ENCODE measurements at regions not wholly inside any gene's neighbourhood (a gene's known extent, or its start where the extent isn't known, plus 50 kb on each side); places are given as distances from the start of the nearest gene placed in this dataset.

GRCh38 chr12:91316161-91316906, 133.7 kb upstream of the DCN start:
- DNase-seq (ENCODE audit: low read depth in 3 of 3), result no peak

DNA sequence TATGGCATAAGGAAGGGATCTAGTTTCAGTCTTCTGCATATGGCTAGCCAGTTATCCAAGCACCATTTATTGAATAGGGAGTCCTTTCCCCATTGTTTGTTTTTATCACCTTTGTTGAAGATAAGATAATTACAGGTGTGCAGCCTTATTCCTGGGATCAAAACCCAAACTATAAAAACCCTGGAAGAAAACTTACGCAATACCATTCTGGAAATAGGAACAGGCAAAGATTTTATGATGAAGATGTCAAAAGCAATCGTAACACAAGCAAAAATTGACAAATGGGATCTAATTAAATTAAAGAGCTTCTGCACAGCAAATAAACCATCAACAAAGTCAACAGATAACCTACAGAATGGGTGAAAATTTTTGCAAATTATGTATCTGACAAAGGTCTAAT, 128.5 kb upstream of the DCN start:
- no peak for DNase-seq (ENCODE audit: low read depth in 3 of 3)

DNA sequence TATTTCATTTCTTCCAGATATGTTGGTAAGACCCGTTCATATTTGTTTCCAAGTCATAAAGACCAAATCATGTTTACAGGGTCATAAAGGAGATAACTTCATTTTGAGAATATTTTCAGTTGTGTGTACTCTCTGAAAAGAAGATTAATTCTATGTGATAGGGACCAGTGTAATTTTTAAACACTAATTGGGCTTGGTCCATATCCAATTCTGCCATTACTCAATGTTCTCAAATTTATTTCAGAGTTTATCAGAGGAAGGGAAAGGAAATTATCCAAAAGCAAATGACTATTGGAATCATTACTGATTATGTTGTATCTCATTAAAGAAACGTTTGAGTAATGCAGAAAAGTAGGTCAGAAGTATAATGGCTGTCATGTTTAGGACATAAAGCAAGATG, 126.8 kb upstream of the DCN start:
- DNase-seq (ENCODE audit: low read depth in 3 of 3), result no peak

DNA sequence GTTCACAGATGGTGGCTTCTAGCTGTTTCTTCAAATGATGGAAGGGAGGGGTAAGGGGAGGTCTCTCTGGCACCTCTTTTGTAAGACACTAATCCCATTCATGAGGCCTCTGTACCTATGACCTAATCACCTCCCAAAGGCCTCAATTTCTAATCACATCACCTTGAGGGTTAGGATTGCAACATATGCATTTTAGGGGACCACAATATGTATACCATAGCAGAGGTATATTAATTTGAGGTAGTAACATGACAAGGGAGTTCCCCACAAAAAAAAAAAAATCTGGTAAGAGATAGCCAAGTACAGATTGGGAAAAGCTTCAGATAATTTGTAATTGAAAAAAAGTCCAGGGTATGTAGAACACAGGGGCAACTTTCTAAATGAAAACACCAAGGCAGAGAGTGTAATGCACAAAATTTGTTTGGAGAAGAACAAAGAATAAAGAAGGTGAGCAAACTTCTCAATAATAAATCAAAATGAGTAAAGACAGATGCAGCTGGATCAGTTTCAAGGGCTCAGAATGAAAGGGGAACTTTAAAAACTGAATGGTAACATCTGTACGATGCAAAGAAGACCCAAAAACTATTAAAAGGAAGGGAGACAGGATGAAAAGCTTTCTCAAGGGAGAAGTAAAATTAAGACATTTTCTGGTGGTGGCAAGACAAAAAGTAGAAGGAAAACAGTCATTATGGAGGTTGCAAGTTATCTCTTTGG, 125.5 kb upstream of the DCN start:
- no peak for DNase-seq (ENCODE audit: low read depth in 3 of 3)

DNA sequence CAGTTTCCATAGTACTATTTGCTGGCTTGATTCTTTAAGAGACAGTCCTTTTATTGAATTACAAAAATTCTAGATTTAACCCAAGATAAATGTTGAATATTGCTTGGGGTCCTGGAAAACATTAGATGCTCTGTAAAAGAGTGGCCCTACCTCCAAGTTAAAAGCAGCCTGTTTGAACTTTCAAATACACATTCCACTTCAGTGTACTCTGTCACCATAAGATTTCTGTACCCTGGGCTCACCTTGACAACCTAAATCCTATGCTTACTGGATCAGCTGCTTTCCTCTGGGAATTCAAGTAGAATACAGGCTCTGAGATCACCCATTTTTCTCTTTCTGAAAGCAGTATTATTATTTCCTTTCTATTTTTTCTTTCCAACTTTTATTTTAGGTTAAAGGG, 107.7 kb upstream of the DCN start:
- no peak for DNase-seq (ENCODE audit: low read depth in 3 of 3)

DNA sequence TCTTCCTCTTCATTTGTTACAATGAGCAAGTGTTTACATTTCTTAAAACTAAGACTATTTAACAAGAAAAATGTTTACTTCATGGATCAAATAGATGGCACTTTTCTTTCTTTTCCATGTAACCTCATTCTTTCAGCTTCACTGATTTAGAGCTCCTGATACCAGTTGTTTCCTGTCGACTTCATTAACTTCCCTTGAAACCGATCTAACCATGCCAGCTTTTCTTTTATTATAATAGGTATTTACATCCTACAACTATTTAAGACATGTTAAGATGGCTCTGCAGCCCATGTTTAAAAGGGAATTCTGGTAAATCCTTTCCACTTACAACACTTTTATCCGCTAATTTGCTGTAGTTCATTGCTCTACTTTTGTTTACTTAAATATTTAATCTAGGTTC, 107.3 kb upstream of the DCN start:
- no peak for DNase-seq (ENCODE audit: low read depth in 3 of 3)

- no peak for DNase-seq (ENCODE audit: low read depth in 3 of 3)
Measured at GRCh38 chr12:91289072-91289471, 106.5 kb upstream of the DCN start.

DNA sequence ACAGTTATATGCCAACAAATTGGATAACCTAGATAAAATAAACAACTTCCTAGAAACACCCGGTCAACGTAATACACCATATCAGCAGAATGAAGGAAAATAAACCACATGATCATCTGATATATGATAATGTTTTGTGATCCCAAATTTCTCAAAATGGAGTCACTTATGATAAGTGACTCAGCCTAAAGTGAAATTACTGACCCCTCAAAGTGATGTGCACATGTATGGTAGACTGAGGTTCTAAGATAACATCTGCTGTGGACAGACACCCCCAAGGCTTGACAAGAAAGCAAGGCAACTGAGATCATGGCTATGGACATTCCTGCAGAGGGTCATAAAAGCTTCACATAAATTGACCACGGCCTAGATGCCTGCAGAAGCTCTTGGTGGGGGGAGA, 105.1 kb upstream of the DCN start:
- DNase-seq (ENCODE audit: low read depth in 3 of 3), result no peak

DNA sequence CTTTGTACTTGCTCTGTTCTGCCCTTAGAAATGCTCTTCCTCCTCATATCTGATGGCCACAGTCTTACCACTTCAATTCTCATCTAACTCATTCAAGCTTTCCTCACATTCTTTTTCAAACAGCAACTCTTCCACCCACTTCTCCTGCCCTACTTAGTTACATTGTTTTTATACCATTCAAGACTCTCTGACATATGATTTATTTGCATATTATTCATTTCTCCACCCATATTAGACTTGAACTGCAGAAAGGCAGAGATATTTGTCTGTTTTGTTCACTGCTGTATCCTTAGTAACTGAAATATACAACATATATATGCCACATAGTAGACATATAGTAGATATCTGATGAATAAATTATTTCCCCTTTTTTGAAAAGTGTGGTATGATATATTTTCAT, 95.5 kb upstream of the DCN start:
- no peak for DNase-seq (ENCODE audit: low read depth in 3 of 3)

DNA sequence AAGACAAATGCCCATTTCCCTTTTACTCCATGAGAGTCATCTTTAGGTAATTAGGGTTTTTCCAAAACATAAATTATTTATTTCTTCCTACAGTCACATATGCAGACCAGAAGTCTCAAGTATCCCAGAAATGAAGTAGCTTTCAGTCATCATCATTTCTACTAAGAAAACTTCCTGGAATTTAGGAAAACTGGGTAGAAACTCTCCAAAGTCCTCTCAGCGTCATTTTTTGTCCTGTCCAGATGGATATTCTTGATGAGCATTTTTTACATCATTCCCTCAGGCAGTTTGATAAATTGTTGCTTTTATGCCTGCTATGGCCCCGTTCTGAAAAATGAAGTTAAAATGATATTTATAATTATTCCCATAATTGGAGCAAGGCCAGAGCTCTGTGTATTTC, 93.9 kb upstream of the DCN start:
- no peak for DNase-seq (ENCODE audit: low read depth in 3 of 3)

GRCh38 chr12:91275321-91275720, 92.7 kb upstream of the DCN start:
- no peak for DNase-seq (ENCODE audit: low read depth in 3 of 3)

- no peak for DNase-seq (ENCODE audit: low read depth in 3 of 3)
Measured at GRCh38 chr12:91274916-91275315, 92.3 kb upstream of the DCN start.

DNA sequence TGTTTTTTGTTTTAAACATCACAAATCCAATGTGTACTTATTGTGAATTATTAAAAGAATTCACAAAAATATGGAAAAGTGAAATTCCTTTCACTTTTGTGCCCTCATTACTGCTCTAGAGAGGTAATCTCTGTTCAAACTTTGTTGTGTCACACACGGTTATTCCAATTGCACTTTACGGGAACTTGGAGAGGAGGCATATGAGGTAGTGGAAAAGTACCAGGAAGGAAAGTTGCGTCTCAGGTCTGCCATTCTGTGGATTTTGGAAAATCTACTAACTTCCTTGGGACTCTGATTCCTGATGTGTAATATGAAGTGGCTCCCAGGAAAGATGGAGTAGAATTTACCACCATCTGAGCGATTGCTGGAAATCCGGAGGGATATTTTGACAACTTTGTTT, 90.9 kb upstream of the DCN start:
- DNase-seq (ENCODE audit: low read depth in 3 of 3), result no peak

DNA sequence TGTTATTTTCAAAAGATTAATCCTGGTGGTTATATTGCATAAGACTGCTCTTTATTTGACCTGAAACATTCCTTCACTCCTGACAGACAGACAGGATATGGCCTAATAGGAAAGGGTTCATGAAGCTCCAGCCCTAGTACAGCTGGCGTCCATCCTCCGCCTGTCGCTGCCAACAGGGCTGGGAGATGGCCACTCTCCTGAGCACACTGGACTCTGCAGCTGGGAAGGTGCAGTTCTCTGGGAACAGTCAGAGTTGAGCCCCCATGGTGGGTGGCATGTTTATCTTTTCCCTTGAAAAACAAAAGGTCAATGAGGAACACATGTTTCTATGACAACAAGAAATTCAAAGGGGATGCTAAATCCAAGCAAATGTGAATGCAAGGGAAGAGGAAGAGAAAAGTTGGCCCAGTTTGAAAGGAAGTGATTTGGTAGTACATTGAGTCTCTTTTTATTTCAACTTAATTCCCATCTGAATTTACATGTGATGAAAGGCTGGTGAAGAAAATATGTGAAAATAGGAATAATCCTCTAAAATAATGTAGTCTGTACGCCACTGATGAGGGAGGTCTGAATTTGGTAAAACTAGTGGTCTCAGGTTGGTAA, 89.9 kb upstream of the DCN start:
- no peak for DNase-seq (ENCODE audit: low read depth in 3 of 3)

DNA sequence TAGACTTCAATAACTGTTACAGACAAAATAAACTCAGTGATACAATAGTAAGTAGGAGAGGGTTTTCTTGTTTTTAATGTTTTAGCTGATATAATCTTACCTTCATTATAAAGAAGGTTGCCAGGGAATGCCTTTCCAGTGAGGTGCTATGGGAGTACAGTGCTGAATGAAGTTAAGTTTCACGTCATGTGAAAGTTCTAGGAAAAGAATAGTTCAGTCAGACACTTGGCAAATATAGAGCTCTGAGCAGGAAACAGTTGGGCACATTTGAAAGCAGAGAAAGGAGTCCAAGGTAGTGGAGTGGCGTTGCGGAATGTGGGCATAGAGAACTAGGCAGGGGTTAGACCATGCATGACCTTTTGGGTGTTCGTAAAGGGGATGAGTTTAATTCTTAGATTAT, 88.6 kb upstream of the DCN start:
- DNase-seq (ENCODE audit: low read depth in 3 of 3), result no peak

DNA sequence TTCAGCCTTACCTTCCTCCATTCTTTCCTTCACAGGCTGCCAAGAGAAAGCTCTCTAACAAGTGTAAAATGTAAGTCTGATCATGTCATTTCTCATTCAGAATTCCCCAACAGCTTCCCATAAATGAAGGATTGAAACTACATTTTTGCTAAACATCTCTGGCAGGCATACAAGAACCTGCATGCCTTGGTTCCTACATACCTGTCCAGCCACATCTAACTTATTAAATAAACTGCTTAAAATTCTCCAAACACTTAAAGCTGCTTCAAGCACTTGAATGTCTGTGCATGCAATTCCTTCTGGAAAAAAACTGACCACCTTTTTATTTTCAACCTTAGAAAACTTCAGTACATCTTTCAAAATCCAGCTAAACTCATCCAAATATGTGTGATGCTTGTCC, 84.4 kb upstream of the DCN start:
- DNase-seq (ENCODE audit: low read depth in 3 of 3), result no peak

GRCh38 chr12:91264178-91264577, 81.6 kb upstream of the DCN start:
- DNase-seq (ENCODE audit: low read depth in 3 of 3), result no peak

- no peak for DNase-seq (ENCODE audit: low read depth in 3 of 3)
Measured at GRCh38 chr12:91261820-91262676, 79.4 kb upstream of the DCN start.

GRCh38 chr12:91256411-91256810, 73.8 kb upstream of the DCN start:
- no peak for DNase-seq (ENCODE audit: low read depth in 3 of 3)

DNA sequence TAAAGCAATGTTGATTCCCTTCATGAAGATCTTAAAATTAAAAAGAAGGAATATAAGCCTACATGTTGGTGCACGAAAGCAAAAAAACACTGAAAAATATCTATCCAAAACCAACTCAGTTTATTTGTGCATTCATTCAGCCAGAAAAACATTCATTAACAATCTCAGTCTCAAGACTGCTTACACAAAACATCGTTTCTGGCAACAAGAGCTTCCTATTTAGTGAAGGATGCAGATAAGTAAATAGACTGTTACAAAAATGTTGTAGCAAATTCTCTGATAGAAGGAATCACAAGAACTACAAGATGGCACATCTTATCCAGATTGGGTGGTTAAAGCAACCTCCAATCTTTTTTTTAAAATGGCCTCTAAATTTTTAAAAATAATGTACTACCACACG, 69.7 kb upstream of the DCN start:
- no peak for DNase-seq (ENCODE audit: low read depth in 3 of 3)

DNA sequence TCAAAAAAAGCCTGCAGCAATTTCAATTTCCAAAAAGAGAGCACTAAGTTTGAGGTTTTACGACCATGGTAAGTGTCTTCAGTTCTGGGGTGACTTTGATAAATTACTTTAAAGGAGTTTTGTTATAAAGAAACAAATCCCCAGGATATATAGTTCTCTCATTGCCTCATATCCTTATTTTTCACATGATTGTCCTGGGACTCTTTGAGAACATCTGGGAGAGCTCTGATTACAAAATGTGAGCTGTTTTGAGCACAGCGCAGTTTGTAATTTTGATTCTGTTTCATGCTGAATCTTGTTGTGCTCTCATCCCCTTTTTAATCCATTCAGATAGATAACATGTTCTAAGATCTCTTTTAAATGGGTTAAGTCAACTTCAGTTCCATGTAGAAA, 67.7 kb upstream of the DCN start:
- no peak for DNase-seq (ENCODE audit: low read depth in 3 of 3)

DNA sequence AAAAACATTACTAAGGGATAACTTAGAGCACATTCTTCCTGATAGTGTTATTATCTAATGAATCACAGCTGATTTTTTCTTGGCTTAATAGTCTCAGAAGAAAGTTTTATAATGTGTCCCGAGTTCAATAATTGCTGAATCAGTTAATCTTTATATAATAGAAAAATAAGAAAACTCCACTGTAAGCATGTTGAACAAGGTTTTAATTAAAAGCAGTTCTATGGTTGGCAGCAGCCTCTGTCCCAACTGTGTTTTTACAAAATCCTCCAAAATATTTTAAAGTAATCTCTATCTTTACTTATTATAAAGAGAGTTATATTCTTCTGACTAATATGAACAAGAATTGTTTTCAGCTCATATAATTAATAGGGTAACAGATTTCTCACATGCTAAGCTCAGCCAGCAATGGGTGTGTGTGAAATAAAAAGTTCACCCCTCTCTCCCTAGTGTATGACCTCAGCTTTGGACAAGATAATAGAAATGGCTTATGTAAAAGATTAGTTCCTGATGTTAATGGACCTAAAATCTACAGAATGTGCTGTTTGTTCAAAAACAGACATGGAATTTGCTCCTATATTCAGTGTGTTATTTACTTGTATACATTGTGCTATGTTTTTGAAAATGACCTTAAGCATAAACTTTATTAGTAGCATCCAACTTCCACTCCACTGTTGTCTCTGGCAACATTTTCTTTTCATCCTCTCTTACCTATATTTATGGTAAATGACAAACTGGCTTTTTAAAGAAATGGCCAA, 67.1 kb upstream of the DCN start:
- no peak for DNase-seq (ENCODE audit: low read depth in 3 of 3)
